ENCODE measurements at regions not wholly inside any gene's neighbourhood (a gene's known extent, or its start where the extent isn't known, plus 50 kb on each side); places are given as distances from the start of the nearest gene placed in this dataset.

DNA sequence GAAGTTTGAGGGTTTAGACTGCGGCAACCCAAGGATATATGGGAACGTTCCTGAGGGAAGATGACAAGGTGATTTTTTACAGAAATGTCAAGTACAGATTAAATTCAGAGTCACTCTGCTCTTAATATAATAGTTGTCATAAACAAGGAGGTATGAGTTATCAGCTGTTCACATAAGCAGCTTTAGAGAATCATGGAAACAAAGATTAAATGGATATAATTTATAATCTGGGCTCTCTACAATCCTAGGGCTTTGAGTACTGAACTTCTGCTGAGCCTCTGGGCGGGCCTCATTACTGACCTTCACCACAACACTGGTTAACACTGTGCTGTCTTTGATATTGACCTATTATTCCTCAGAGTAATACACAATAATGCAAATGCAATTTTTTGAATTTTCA is 577.8 kb downstream of the RPS29 start:
- no peaks in the 10 kb centered on the region for H3K9me3 ChIP-seq (ENCODE audit: insufficient read depth, low read depth, low read length)
- H4K8ac ChIP-seq (ENCODE audit: low read depth, low read length): no peak overlapping the region
- DNase-seq: no peak
- no peak overlapping the region for H2BK12ac ChIP-seq (ENCODE audit: low read length)
- H3K4ac ChIP-seq (ENCODE audit: low read depth, low read length): no peak overlapping the region
- H3K36me3 ChIP-seq (ENCODE audit: control insufficient read depth in 1 of 2, insufficient read depth in 2 of 2, low read length in 2 of 2): no peaks in the 10 kb centered on the region
- H2AFZ ChIP-seq (ENCODE audit: insufficient read depth, low read length, poor library complexity): no peak overlapping the region
- H3K79me2 ChIP-seq (ENCODE audit: control insufficient read depth, insufficient read depth, low read length, poor library complexity): no peaks in the 10 kb centered on the region
- no peak overlapping the region for H4K91ac ChIP-seq (ENCODE audit: low read depth, low read length)
- no peaks in the 10 kb centered on the region for H3K4me1 ChIP-seq (ENCODE audit: control insufficient read depth in 1 of 2, insufficient read depth in 2 of 2, low read length in 2 of 2)
- H3K27me3 ChIP-seq (ENCODE audit: insufficient read depth, low read length): no peaks in the 10 kb centered on the region
- no peak overlapping the region for H3K4me3 ChIP-seq (ENCODE audit: low read depth, low read length)
- H3K4me2 ChIP-seq (ENCODE audit: low read length): no peak overlapping the region
- no peak overlapping the region for H3K14ac ChIP-seq (ENCODE audit: low read length)
- no peak overlapping the region for H2BK120ac ChIP-seq (ENCODE audit: insufficient read depth, low read length, poor library complexity)
- no peaks in the 10 kb centered on the region for H3K79me1 ChIP-seq (ENCODE audit: low read length)
- WGBS (ENCODE audit: extremely low coverage, insufficient coverage, insufficient read length): no CpG with 5 or more reads among the region's 3 CpGs
- no peak overlapping the region for H2BK5ac ChIP-seq (ENCODE audit: low read depth, low read length, poor library complexity)
- H3K27ac ChIP-seq (ENCODE audit: low read depth, low read length): no peak overlapping the region
- H4K12ac ChIP-seq (ENCODE audit: low read depth, low read length): no peak overlapping the region
- no peak overlapping the region for H3K23ac ChIP-seq (ENCODE audit: low read length)
- H3K18ac ChIP-seq (ENCODE audit: low read length): no peak overlapping the region
- H3K9ac ChIP-seq (ENCODE audit: low read length): no peak overlapping the region
- no peak overlapping the region for H2AK5ac ChIP-seq (ENCODE audit: low read length)

DNA sequence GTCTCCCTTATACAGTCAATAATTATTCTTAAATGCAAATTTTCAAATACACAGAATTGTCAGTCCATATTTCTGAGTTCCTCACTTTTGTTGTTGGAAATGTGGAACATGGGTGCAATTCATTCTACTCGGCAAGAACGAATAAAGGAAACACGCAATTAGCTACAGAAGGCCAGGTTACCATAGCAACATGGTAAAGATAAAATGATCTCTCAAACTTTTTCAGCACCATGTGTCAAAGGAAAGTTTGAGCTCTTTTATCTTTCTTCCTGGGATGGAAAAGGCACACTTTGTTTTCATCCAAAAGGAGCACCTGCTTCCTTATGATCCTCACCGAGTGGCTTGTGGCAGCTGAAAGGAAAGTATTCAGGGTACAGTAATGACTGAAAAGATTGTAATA is 595.0 kb downstream of the RPS29 start:
- H2BK120ac ChIP-seq (ENCODE audit: insufficient read depth, low read length, poor library complexity): no peak overlapping the region
- H4K91ac ChIP-seq (ENCODE audit: low read depth, low read length): no peak overlapping the region
- DNase-seq: no peak
- H3K27me3 ChIP-seq (ENCODE audit: insufficient read depth, low read length): no peaks in the 10 kb centered on the region
- no peaks in the 10 kb centered on the region for H3K4me1 ChIP-seq (ENCODE audit: control insufficient read depth in 1 of 2, insufficient read depth in 2 of 2, low read length in 2 of 2)
- H3K4me2 ChIP-seq (ENCODE audit: low read length): no peak overlapping the region
- no peak overlapping the region for H2BK5ac ChIP-seq (ENCODE audit: low read depth, low read length, poor library complexity)
- no peaks in the 10 kb centered on the region for H3K79me1 ChIP-seq (ENCODE audit: low read length)
- no CpG with 5 or more reads among the region's 4 CpGs for WGBS (ENCODE audit: extremely low coverage, insufficient coverage, insufficient read length)
- H4K12ac ChIP-seq (ENCODE audit: low read depth, low read length): no peak overlapping the region
- H3K23ac ChIP-seq (ENCODE audit: low read length): no peak overlapping the region
- no peak overlapping the region for H3K4ac ChIP-seq (ENCODE audit: low read depth, low read length)
- H3K4me3 ChIP-seq (ENCODE audit: low read depth, low read length): no peak overlapping the region
- no peak overlapping the region for H2AK5ac ChIP-seq (ENCODE audit: low read length)
- H3K9ac ChIP-seq (ENCODE audit: low read length): no peak overlapping the region
- H3K36me3 ChIP-seq (ENCODE audit: control insufficient read depth in 1 of 2, insufficient read depth in 2 of 2, low read length in 2 of 2): no peaks in the 10 kb centered on the region
- H2AFZ ChIP-seq (ENCODE audit: insufficient read depth, low read length, poor library complexity): no peak overlapping the region
- H2BK12ac ChIP-seq (ENCODE audit: low read length): no peak overlapping the region
- no peak overlapping the region for H3K18ac ChIP-seq (ENCODE audit: low read length)
- H4K8ac ChIP-seq (ENCODE audit: low read depth, low read length): no peak overlapping the region
- no peaks in the 10 kb centered on the region for H3K9me3 ChIP-seq (ENCODE audit: insufficient read depth, low read depth, low read length)
- no peak overlapping the region for H3K27ac ChIP-seq (ENCODE audit: low read depth, low read length)
- no peaks in the 10 kb centered on the region for H3K79me2 ChIP-seq (ENCODE audit: control insufficient read depth, insufficient read depth, low read length, poor library complexity)
- no peak overlapping the region for H3K14ac ChIP-seq (ENCODE audit: low read length)

DNA sequence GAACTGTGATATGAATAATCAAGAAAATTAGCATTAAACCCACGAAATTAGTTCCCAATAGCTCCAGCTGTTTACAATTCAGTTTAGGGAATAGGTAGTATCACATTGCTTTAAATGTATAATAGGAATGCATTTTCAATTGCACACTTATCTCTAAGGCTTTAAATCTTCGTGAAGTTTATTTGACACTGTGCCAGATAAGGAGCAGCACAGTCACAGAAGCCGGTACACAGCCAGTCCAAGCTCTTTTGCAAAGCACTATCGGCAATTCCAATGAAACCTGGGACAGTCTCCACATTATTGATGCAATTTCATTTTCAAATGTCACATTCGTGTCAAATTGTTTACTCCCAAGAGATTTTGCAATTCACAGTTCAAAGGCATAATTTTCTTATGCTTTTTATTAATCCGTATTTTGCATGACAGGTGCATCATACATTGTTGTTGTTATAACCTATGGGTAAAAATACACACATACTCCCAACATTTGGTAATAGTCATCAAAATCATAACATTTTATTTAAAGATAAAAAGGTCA is 602.8 kb downstream of the RPS29 start:
- Histone ChIP-seq H3K27me3 (ENCODE audit: insufficient read depth, low read length) (no peaks in the 10 kb centered on the region), H3K4me2 (ENCODE audit: low read length) (no peak overlapping the region), H3K18ac (ENCODE audit: low read length) (no peak overlapping the region), H3K4ac (ENCODE audit: low read depth, low read length) (no peak overlapping the region), H2AK5ac (ENCODE audit: low read length) (no peak overlapping the region), H3K23ac (ENCODE audit: low read length) (no peak overlapping the region), H2BK5ac (ENCODE audit: low read depth, low read length, poor library complexity) (no peak overlapping the region), H4K8ac (ENCODE audit: low read depth, low read length) (no peak overlapping the region), H3K9ac (ENCODE audit: low read length) (no peak overlapping the region), H3K14ac (ENCODE audit: low read length) (no peak overlapping the region), H4K91ac (ENCODE audit: low read depth, low read length) (no peak overlapping the region), H4K12ac (ENCODE audit: low read depth, low read length) (no peak overlapping the region), H3K27ac (ENCODE audit: low read depth, low read length) (no peak overlapping the region), H2BK12ac (ENCODE audit: low read length) (no peak overlapping the region), H3K4me1 (ENCODE audit: control insufficient read depth in 1 of 2, insufficient read depth in 2 of 2, low read length in 2 of 2) (no peaks in the 10 kb centered on the region), H2AFZ (ENCODE audit: insufficient read depth, low read length, poor library complexity) (no peak overlapping the region), H2BK120ac (ENCODE audit: insufficient read depth, low read length, poor library complexity) (no peak overlapping the region), H3K4me3 (ENCODE audit: low read depth, low read length) (no peak overlapping the region), H3K79me2 (ENCODE audit: control insufficient read depth, insufficient read depth, low read length, poor library complexity) (no peaks in the 10 kb centered on the region), H3K36me3 (ENCODE audit: control insufficient read depth in 1 of 2, insufficient read depth in 2 of 2, low read length in 2 of 2) (no peaks in the 10 kb centered on the region), H3K9me3 (ENCODE audit: insufficient read depth, low read depth, low read length) (no peaks in the 10 kb centered on the region), H3K79me1 (ENCODE audit: low read length) (no peaks in the 10 kb centered on the region)
- no peak for DNase-seq
- WGBS (ENCODE audit: extremely low coverage, insufficient coverage, insufficient read length): no CpG with 5 or more reads among the region's 6 CpGs

DNA sequence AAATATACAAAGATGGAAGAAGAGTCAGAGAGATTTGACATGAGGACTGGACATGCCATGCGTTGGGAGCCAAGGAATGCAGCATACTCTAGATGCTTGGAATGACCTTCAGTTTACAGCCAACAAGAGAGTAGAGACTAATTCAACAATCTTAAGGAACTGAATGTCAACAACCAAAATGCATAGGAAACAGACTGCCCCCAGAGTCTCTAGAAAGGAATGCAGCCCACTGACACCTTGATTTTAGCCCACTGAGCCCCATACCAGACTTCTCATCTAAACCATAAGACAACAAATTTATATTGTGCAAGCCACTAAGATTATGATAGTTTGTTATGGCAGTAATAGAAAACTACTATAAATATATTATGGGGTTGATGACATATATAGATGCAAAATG is 611.2 kb downstream of the RPS29 start:
- H3K9me3 ChIP-seq (ENCODE audit: insufficient read depth, low read depth, low read length): no peaks in the 10 kb centered on the region
- no peak overlapping the region for H3K9ac ChIP-seq (ENCODE audit: low read length)
- H3K27ac ChIP-seq (ENCODE audit: low read depth, low read length): no peak overlapping the region
- no peak overlapping the region for H4K91ac ChIP-seq (ENCODE audit: low read depth, low read length)
- H2AFZ ChIP-seq (ENCODE audit: insufficient read depth, low read length, poor library complexity): no peak overlapping the region
- DNase-seq: no peak
- H2BK120ac ChIP-seq (ENCODE audit: insufficient read depth, low read length, poor library complexity): no peak overlapping the region
- no peaks in the 10 kb centered on the region for H3K79me1 ChIP-seq (ENCODE audit: low read length)
- no peak overlapping the region for H2BK5ac ChIP-seq (ENCODE audit: low read depth, low read length, poor library complexity)
- H3K79me2 ChIP-seq (ENCODE audit: control insufficient read depth, insufficient read depth, low read length, poor library complexity): no peaks in the 10 kb centered on the region
- no peak overlapping the region for H3K18ac ChIP-seq (ENCODE audit: low read length)
- H3K4me1 ChIP-seq (ENCODE audit: control insufficient read depth in 1 of 2, insufficient read depth in 2 of 2, low read length in 2 of 2): no peaks in the 10 kb centered on the region
- H4K12ac ChIP-seq (ENCODE audit: low read depth, low read length): no peak overlapping the region
- no peak overlapping the region for H3K4me3 ChIP-seq (ENCODE audit: low read depth, low read length)
- no peak overlapping the region for H3K4me2 ChIP-seq (ENCODE audit: low read length)
- no peak overlapping the region for H3K4ac ChIP-seq (ENCODE audit: low read depth, low read length)
- no peak overlapping the region for H2BK12ac ChIP-seq (ENCODE audit: low read length)
- H4K8ac ChIP-seq (ENCODE audit: low read depth, low read length): no peak overlapping the region
- WGBS (ENCODE audit: extremely low coverage, insufficient coverage, insufficient read length): no CpG with 5 or more reads among the region's 1 CpG
- no peak overlapping the region for H2AK5ac ChIP-seq (ENCODE audit: low read length)
- H3K23ac ChIP-seq (ENCODE audit: low read length): no peak overlapping the region
- no peak overlapping the region for H3K14ac ChIP-seq (ENCODE audit: low read length)
- no peaks in the 10 kb centered on the region for H3K27me3 ChIP-seq (ENCODE audit: insufficient read depth, low read length)
- no peaks in the 10 kb centered on the region for H3K36me3 ChIP-seq (ENCODE audit: control insufficient read depth in 1 of 2, insufficient read depth in 2 of 2, low read length in 2 of 2)
